ENCODE measurements at regions not wholly inside any gene's neighbourhood (a gene's known extent, or its start where the extent isn't known, plus 50 kb on each side); places are given as distances from the start of the nearest gene placed in this dataset.

- TF ChIP-seq CTCF (IDR thresholded peaks at IDR 0.05): no peak
- TF ChIP-seq POLR2A (IDR thresholded peaks at IDR 0.05): no peak
- TF ChIP-seq POLR2AphosphoS5 (IDR thresholded peaks at IDR 0.05): no peak
These were observed 456.9 kb downstream of the TAF11L14 start for GRCh38 chr5:18091142-18091541.
